KG1 (cell line): ENCODE measurements at regions not wholly inside any gene's neighbourhood (a gene's known extent, or its start where the extent isn't known, plus 50 kb on each side); places are given as distances from the start of the nearest gene placed in this dataset.

Experiments
- DNase-seq: peaks from one replicate; lab custom pipeline; 2025; lab: John Stamatoyannopoulos, UW

- no peak for DNase-seq
Measured at GRCh38 chr3:159534496-159534895, 454.1 kb upstream of the IL12A start.

DNA sequence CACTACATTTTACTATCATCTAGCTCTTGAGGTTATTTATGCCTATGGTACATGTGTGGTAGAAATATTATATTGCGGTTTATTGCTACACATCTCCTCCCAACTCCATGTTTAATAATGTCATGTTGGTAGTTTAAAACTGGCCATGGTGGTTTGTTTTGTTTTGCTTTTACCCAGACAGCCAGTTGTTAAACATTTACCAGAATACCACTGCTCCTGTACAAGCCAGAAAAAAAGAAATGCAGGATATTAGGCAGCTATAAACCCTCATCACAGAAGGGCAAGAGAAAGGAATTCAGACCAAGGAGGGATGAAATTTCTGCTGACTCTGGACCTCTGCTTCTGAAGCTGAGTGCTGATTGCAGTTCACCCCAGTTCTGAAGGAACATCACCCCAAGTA lies 451.8 kb upstream of the IL12A start:
- no peak for DNase-seq

DNA sequence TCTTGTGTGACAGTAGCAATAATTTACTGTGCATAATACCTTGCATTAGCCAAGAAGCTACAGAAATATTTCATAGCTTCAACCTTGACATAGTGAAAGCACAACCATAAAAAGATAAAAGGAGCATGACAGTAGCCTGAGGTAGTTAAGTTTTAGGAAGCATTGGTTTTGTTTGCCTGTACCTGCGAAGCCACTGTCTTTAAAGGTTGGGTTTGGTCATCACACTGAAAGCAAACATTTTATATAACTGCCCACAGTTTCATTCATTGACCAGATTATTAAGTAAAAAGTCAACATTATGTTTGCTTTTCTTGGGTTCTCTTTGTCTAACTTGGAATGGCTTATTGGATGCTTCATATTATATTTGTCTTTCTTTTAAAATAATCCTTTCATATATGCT lies 450.1 kb upstream of the IL12A start:
- DNase-seq: no peak

DNA sequence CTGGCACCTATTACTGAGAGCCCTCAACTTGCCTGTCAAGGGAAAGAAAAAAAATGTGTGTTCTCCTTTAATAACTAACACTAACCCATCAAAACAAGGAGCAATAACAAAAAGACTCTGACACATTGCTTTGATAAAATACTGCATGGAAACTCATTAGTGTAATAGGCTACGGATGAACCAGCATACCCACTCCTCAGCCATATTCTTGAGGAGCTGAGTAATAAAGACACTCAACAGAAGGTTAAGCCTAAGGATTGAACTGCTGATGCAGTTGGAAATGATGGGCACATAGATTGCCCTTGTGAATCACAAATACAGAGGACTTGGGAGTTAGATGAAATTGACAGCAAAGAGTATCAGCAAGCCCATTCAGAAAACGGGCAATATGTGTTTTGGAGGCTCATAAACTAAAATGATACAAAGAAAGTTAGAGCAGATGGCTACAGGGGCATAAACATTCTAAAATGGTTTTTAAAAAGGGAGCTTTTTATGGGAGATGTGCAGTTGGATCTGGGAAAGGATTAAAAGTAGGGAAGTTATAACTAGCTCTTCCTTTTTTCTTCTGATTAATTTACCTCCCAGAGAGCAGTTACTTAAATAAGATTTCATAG lies 447.6 kb upstream of the IL12A start:
- no peak for DNase-seq

DNA sequence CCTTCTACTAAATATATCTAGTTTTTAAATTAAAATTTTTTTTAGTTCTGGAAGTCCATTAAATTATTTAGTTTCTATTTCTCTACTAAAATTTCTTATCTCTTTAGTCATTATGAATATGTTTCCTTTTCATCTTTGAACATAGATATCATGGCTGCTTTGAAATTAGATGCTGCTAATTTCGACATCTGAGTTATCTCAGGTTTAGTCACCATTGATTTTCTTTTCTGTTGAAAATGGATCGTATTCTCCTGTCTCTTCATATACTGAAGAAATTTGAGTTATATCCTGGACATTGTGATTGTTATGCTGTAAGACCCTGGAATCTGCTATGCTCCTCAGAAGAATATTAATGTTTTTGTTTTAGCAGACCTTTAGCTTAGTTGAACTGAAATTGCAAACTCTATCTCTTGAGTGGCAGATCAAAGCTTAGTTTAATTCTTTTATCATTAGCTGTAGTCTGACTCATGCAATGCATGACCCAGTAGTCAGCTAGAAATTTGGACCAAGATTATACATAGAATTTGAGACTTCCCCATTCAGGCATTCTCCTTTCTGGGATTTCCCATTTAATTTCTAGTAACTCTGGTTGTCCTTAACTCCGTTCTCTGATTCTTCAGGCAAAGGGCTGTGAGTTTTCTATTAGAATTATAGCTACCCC lies 439.8 kb upstream of the IL12A start:
- no peak for DNase-seq

DNA sequence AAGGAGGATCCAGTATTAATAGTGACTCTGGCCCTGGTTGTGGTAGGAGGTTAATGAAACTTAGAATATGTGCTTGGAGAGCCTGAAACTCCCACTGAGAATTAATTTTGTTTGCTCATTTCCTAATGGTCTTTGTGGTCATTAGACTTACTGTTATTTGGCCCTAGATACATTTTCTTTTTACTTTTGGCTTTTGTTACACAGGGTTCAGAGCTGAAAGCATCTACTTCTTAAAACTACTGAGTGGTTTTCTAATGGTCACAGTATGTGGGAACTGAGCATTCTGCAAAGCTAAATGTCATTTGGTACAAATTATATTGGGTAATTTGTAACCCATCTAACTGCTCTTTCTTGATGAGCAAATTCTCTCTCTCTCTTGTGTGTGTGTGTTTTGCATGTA lies 433.4 kb upstream of the IL12A start:
- no peak for DNase-seq

- no peak for DNase-seq
Measured at GRCh38 chr3:159559771-159560170, 428.9 kb upstream of the IL12A start.

GRCh38 chr3:159560214-159560979 lies 428.2 kb upstream of the IL12A start:
- DNase-seq: no peak

GRCh38 chr3:159565313-159565712 lies 423.3 kb upstream of the IL12A start:
- no peak for DNase-seq

- no peak for DNase-seq
Measured at GRCh38 chr3:159583662-159584061, 405.0 kb upstream of the IL12A start.

DNA sequence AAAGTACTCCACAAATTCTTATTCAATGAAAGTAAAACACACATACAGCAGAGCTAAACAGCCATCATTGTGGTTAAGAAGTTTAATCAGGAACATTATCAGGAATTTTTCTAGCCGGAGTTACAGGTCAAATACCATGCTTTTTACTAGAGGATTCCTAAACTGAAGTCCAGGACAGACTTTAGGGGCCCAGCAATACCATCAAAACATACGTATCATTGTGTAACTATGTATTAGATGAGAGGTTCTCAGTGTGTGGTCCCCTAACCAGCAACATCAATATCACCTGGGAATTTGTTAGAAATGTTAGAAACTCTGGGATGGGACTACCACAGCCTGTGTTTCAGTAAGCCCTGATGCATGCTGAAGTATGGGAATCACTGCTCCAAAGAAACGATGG lies 404.2 kb upstream of the IL12A start:
- DNase-seq: no peak

DNA sequence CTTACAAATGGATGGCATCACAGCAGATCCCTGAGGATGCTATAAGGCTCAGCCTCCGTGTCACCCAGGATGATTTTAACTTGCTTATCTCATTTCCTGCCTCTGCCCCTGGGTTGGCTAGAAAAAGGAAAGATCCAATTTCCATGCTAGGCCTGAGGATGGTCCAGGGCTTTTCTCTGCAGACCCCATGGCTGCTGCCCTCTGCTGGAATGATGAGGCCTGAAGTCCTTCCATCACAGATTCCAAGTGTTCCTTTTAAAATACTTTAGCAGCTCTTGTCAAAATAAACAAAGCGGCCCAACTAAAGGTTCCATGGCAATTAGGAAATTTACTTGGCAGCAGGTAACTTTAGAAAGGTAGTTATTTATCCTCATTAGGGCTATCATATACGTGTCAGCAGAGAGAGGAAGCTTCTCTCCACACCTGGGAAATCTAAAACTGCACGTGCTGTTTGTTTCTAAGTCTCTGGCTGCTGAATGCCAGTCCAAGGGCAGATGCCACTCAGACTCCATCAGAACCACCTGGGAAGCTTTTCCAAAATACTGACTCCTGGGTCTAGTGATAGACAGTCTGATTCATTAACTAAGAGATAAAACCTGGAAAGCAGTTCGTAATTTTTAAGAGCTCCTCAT lies 401.9 kb upstream of the IL12A start:
- DNase-seq: no peak

GRCh38 chr3:159593927-159594605 lies 394.6 kb upstream of the IL12A start:
- DNase-seq: no peak

DNA sequence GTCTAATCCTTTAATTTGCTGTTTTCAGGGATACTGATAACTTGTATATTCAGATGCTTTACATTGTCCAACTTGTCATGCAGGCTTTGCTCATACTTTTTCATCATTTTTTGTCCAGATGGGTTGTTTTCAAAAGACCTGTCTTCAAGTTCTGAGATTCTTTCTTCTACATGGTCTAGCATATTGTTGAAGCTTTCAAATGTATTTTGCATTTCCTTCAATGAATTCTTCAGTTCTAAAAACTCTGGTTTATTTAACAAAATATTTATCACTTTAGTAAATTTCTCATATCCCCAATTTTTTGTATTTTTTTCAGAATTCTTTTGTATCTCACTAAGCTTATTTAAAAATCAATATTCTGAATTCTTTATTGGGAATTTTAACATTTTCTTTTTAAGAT lies 388.3 kb upstream of the IL12A start:
- DNase-seq: no peak

GRCh38 chr3:159604151-159604581 lies 384.5 kb upstream of the IL12A start:
- DNase-seq: no peak

GRCh38 chr3:159605101-159605500 lies 383.5 kb upstream of the IL12A start:
- DNase-seq: no peak

- DNase-seq: no peak
Measured at GRCh38 chr3:159605776-159606175, 382.9 kb upstream of the IL12A start.

DNA sequence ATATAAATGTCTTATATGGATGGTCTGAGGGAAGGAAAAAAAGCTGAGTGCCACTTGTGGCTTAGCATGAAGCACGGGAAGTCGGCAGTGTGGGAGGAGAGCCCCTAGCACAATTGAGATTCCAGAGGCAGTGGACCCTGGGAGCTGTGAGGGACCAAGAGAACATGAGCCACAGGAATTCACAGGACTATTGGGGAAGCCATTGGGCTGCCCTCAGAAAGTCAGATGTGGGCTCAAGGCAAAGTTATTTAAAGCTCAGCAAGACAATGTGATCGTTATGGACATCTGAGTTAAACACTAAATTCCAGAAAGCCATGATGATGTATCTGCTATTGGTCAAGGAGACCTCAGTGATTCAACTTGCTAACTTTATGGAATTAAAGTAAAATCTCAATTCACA lies 380.8 kb upstream of the IL12A start:
- no peak for DNase-seq

DNA sequence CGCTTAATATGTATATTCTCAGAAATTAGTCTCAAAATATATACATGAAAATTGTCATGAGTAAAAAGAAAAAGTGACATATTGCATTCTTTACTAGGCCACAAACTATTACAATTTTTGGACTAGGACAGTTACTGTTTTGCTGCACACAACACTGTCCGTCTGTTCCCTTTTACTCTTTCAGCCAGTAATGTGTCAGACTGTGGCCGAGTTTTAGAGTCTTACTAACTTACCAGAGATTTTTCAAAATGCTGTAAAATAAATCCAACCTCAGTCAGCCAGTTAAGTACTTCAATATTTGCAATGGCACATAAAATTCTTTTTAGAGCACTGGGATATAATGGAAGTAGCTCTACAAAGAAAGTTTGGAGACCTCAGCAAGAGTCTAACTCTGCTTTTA lies 380.3 kb upstream of the IL12A start:
- no peak for DNase-seq

DNA sequence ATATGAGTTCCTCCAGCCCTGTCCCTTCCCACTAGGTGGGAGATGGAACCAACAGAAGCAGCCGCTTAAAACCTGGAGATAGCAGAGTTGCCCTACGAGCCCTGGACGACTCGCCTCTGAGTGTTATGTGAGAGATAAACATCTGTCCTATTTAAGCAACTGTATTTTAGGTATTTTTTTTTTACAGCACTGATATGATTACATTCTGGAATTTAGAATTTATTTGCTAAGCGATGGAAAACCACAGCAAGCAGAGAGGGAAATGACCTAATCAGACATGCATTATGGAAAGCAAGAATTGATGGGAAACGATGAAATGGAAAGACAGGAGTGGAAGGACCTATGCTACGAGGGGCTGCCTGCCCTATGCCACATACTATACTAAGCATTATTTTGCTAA lies 379.0 kb upstream of the IL12A start:
- DNase-seq: no peak

DNA sequence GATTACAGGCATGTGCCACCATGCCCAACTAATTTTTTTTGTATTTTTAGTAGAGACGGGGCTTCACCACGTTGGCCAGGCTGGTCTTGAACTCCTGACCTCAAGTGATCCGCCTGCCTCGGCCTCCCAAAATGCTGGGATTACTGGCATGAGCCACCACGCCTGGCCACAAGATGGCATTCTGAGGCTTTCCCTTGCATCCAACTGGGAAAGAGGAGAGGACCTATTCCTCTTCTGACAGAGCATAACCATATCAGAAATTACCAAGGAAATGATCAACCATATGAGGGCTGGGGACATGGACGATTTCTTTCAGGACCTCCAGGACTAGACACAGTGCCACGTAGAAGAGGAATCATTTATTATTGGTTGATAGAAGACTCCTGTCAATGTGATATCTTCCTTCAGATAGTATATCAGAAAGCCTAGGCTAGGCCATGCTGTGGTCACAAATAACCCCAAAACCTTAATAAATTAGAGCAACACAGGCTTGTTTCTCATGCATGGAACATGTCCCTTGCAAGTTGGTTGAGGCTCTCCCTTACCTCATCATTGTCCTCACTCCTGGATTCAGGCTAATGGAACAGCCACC lies 372.3 kb upstream of the IL12A start:
- no peak for DNase-seq

GRCh38 chr3:159619341-159619885 lies 369.2 kb upstream of the IL12A start:
- DNase-seq: no peak
